Activated CD8-positive, alpha-beta memory T cell treated with anti-CD3 and anti-CD28 coated beads for 36 hours (primary cell): ENCODE measurements at regions not wholly inside any gene's neighbourhood (a gene's known extent, or its start where the extent isn't known, plus 50 kb on each side); places are given as distances from the start of the nearest gene placed in this dataset.

Experiments
- CTCF ChIA-PET: fragments of 350-600 bp; sonication (Branson Sonifier 250); formaldehyde crosslinking; loops from one replicate; lab custom pipeline; 2021; ENCODE audit warnings: antibody characterized with exemption; lab: Charles Lee
- POLR2A ChIA-PET: fragments of 350-600 bp; sonication (Branson Sonifier 250); formaldehyde crosslinking; loops from one replicate; lab custom pipeline; 2021; ENCODE audit warnings: antibody characterized with exemption; lab: Charles Lee

- ChIA-PET POLR2A (no interaction called here), CTCF (no interaction called here)
These were observed 557.3 kb upstream of the MAP3K7 start for GRCh38 chr6:91144126-91144525.

- ChIA-PET CTCF (no interaction called here), POLR2A (no interaction called here)
These were observed 555.3 kb upstream of the MAP3K7 start for GRCh38 chr6:91142154-91142553.

DNA sequence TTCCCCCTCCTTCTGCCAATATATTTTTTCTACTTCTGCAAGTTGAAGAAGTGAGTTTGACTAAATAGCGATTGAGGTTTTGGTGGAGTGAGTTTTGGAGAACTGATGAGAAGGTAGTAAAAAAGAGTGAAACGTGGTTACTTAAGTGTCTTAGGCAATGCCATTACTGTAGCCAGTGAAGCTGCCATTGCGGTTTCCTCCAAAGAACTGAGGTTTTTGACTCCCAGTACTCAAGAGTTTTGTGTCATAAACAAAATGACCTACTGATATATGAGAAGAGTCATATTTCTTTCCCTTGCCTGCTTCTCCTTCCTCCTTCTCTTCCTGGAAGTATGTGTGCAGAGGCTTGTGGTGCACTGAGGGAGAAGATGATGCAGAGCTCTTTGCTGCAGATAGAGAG, 554.5 kb upstream of the MAP3K7 start:
- CTCF ChIA-PET = no interaction called here
- POLR2A ChIA-PET = no interaction called here

DNA sequence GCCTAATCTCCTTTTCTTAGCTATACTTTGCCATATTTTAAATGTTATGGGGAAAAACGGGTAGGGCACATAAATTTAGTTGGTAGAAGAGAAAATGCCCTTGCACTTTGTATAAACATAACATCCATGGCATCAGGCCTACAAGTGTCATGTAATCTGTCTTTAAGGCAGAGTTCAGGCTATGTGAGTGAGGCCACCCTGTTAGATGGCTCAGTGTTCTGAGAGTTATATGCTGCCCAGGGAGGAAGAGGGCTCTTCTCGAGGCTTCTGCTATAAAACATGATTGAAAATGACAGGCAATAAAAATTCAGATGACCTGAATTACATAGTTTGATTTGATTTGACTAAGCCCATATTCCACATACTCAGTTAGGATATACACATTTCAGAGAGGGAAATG, 553.6 kb upstream of the MAP3K7 start:
- CTCF ChIA-PET = no interaction called here
- POLR2A ChIA-PET = no interaction called here

GRCh38 chr6:91137286-91137685, 550.4 kb upstream of the MAP3K7 start:
- ChIA-PET CTCF (no interaction called here), POLR2A (no interaction called here)

- CTCF ChIA-PET = no interaction called here
These were observed 548.7 kb upstream of the MAP3K7 start for GRCh38 chr6:91135406-91136103.

GRCh38 chr6:91132461-91132860, 545.6 kb upstream of the MAP3K7 start:
- ChIA-PET POLR2A (no interaction called here), CTCF (no interaction called here)

More at GRCh38 chr6:91135406-91136103, 548.7 kb upstream of the MAP3K7 start:
- POLR2A ChIA-PET = no interaction called here

- ChIA-PET CTCF (no interaction called here), POLR2A (no interaction called here)
These were observed 543.3 kb upstream of the MAP3K7 start for GRCh38 chr6:91130126-91130525.

- ChIA-PET CTCF (no interaction called here), POLR2A (no interaction called here)
These were observed 540.9 kb upstream of the MAP3K7 start for GRCh38 chr6:91127752-91128151.

DNA sequence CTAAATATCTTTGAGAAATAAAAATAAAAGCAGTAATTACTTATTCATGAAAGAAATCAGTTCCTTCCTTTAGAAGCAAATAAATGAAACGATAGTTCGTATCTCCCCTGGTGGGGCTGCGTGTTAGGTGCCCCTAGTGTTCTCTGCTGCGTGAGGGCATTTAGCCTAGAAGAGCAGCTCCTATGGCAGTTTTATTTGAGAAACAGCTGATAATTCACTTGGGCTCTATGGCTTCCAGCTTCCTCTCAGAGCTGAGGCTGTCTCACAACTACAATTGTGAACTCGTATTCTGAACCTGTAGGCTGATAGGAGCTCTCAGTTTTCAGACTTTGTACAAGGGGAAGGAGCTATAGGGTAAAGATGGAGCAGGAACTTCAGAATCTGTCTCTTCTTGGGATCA, 540.0 kb upstream of the MAP3K7 start:
- CTCF ChIA-PET = no interaction called here
- POLR2A ChIA-PET = no interaction called here

DNA sequence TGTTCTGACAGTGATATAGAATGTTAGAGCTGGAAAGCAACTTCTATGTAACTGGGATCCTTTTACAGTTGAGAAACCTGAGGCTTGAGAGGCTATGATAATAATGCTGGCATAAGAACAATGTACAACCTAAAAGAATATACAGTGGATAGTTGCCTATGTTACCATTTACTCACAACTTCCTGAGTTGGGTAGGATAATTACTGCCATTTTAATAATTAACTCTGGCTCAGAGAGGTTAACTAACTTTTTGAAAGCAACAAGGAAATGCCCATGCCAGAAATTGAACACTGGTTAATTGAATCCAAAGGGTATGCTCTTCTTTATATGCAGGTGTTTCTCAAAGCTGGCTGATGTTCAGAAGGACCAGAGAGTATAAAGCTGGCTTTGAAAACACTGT, 530.7 kb upstream of the MAP3K7 start:
- ChIA-PET CTCF (no interaction called here), POLR2A (no interaction called here)

- CTCF ChIA-PET = no interaction called here
- POLR2A ChIA-PET = no interaction called here
These were observed 527.3 kb upstream of the MAP3K7 start for GRCh38 chr6:91114123-91114708.

DNA sequence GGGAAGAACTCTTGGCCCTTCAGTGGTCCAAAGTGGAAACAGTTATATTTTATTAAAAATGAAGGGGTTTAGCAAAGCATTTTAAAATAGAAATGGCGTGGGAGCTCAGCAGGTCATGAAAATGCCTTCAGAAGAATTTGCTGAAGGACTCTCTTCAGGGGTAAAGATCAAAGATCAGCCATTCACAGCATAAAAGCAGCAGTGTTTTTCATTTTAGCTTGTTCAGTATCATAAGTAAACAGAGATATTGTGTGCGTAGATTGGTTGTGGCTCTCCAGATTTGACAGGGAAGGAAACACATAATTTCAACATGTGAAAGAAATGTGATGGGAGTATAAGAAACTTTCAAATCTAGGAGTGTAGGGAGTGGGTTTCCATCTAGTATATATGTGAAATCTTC, 519.2 kb upstream of the MAP3K7 start:
- POLR2A ChIA-PET = no interaction called here
- CTCF ChIA-PET = interaction anchor here (1.1 kb wide), 1 partner anchor 9 kb away, joined by 4 read pairs; no protein-coding TSS in a partner anchor

GRCh38 chr6:91105532-91105931, 518.7 kb upstream of the MAP3K7 start:
- ChIA-PET POLR2A (no interaction called here), CTCF (interaction anchor here (1.1 kb wide), 1 partner anchor 10 kb away, joined by 4 read pairs; no protein-coding TSS in a partner anchor)

- ChIA-PET CTCF (no interaction called here), POLR2A (no interaction called here)
These were observed 512.6 kb upstream of the MAP3K7 start for GRCh38 chr6:91099479-91099878.

DNA sequence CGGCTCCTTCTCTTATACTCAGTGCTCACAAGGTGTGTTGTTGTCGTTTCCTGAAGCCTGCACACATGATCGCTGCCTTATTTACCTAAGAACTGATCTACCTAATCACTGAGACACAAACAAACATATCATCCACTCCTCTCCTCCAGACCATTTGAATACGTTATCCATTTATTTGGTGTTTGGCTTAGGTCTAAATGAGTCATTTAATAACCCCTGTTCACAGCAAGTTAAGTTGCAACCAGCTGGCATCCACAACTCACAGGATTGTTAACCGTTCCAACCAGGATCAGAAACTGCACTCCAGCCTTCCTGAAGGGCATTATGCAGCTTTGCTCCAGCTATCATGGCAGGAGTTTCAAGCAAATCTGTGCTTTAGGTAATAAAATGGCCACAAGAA, 511.1 kb upstream of the MAP3K7 start:
- CTCF ChIA-PET = no interaction called here
- POLR2A ChIA-PET = no interaction called here

DNA sequence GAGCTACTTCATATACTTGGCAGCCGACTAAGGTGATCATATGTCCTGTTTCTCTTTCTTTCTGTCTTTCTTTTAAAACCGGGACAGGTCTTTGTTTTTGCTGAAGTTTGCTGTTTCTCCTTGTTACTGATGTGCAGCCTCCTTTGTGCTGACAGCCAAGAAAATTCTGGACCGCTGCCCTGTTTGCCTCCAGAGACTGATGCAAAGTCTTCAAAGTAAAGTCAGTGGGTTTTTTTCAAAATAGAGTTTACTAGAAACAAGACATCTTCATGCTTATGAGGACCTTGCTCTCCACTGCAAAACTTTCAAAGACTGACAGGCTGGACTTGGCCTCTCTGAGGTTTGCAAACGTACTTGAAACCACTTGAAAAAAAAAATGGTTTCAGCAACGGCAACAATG, 510.5 kb upstream of the MAP3K7 start:
- POLR2A ChIA-PET = no interaction called here
- CTCF ChIA-PET = no interaction called here

GRCh38 chr6:91094806-91095475, 508.1 kb upstream of the MAP3K7 start:
- ChIA-PET POLR2A (no interaction called here), CTCF (no interaction called here)

GRCh38 chr6:91094341-91094740, 507.5 kb upstream of the MAP3K7 start:
- CTCF ChIA-PET = no interaction called here
- POLR2A ChIA-PET = no interaction called here

DNA sequence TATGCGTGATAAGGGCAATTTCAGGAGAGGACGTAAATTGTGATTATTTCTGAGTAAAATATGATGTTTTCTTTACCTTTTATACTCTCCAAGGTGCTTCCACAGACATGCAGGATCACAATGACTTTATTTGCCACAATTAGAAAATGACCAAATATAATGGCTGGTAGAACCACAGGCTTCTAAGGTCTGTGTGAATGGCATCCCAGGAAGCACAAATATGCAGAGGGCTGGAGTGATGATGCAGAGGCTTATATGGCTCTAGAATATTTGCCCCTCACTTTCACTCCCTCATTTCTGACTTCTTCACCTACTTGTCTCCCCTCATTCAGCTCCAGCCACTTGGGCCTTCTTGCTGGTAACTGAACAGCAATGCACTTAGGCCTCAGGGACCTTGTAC, 502.1 kb upstream of the MAP3K7 start:
- ChIA-PET POLR2A (no interaction called here), CTCF (no interaction called here)

GRCh38 chr6:91088515-91088914, 501.6 kb upstream of the MAP3K7 start:
- POLR2A ChIA-PET = no interaction called here

More at GRCh38 chr6:91088515-91088914, 501.6 kb upstream of the MAP3K7 start:
- CTCF ChIA-PET = no interaction called here
